Kidney glomerular epithelial cell (primary cell): ENCODE measurements at regions not wholly inside any gene's neighbourhood (a gene's known extent, or its start where the extent isn't known, plus 50 kb on each side); places are given as distances from the start of the nearest gene placed in this dataset.
"Not testable (repeated sequence)": the region's sequence is repeated elsewhere in the genome, so short reads cannot be mapped to it uniquely, and the experiment has no call there.

Source experiments
- DNase-seq: peaks from one replicate; lab custom pipeline; 2025; lab: John Stamatoyannopoulos, UW

DNA sequence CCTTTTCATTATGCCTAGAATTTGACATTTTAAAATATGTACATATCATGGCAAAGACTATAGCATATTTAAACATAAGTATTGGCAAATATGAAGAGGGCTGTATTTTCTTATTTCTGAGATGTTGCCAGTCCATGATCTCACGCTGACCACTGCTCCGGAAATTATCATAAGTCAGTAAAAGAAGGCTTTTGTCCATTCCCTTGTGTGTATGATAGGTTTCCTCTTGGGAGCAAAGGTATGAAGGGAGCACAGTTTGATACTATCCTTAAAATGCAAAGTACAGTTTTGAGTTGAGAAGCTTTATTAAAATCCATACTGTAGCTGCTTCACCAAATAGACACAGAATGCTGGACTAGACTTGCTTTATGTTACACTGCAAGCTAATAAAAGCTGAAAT is 52.6 kb upstream of the AGA start:
- DNase-seq = no peak

DNA sequence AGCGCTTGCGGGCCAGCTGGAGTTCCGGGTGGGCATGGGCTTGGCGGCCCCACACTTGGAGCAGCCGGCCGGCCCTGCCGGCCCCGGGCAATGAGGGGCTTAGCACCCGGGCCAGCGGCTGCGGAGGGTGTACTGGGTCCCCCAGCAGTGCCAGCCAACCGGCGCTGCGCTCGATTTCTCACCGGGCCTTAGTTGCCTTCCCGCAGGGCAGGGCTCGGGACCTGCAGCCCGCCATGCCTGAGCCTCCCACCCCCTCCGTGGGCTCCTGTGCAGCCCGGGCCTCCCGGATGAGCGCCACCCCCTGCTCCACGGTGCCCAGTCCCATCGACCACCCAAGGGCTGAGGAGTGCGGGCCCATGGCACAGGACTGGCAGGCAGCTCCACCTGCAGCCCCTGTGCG is 53.4 kb upstream of the AGA start:
- DNase-seq = not testable (repeated sequence)

DNA sequence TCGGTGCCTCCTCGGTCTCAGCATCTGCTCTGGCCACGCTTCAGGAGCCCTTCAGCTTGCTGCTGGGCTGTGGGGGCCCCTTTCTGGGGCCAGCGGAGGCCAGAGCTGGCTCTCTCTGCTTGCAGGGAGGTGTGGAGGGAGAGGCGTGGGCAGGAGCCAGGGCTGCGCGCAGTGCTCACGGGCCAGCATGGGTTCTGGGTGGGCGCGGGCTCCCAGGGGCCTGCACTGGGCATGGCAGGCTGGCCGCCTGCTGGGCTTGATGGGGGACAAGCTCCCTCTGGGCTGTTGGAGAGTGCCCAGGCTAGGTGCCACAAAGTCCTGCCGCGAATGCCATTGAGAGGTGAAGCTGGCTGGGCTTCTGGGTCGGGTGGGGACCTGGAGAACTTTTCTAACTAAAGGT is 57.3 kb upstream of the AGA start:
- DNase-seq = no peak

DNA sequence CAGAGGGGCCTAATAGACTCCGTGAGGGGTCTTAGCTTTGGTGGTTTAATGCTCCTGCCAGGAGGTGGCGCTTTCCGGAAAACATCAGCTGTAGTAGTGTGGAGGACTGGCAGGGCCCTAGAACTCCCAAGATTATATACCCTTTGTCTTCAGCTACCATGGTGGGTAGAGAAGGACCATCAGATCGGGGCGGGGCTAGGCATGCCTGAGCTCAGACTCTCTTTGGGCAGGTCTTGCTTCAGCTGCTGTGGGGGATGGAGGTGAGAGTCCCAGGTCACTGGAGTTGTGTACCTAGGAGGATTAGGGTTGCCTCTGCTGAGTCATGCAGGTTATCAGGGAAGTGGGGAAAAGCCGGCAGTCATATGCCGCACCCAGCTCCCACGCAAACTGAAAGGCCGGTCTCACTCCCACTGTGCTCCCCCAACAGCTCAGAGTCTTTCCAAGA is 63.0 kb upstream of the AGA start:
- DNase-seq = no peak

DNA sequence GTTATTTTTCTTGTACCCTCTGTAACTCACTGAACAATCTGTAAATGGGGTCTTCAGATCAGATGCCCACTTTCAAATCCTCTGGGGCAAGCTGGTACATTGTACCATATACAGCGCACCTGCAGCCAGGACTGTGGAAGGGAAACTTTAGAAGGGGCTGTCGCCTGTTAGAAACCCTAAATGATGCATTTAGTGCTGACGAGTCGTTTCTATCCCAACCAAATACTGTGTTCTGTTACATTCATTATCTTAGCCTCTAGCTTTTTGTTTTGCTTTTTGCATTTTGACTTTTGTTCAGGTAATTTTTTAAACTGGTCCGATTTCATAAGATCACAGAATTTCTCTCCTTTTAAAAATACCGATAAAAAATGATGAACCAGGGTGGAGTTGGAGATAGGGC is 66.4 kb upstream of the AGA start:
- no peak for DNase-seq

DNA sequence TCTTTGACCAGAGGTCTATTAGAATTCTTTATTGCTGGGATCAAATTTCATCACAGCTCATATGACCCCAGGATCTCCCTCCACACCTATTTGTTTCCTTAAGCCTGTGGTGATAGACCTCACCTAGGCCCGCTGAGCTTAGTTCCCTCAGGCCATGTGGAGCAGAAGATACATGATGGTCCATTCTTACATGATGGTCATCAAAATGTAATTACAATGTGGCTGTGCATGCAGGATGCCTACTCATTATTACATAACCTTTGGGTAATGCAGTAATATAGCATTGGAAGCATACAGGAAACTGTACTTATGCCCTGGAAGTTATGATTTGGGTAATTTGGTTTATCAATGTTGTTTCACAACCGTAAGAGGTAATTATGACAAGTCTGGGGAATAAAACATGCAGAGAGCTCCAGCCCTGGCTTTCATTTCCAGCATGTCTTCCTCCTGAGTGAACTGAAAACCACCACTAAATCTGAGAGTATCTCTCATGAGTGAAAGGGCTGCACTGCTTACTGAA is 67.0 kb upstream of the AGA start:
- DNase-seq = no peak

DNA sequence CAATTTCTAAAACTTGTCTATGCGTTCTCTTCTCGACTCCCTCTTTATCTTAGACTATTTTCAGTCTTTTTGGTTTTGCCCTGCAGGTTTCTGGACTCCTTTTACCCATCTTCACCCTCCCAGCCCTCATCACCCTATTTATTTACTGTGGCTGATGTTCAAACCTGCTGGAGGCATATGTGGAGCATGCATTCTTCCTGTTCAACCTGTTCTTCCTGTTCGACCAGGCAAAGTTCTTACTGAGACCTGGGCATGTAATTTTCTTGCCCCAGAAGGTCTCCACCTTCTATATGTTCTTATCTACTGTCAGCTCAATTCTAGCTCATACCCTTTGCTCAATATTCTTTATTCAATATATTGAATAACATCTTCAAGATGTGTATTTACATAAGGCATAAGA is 69.4 kb upstream of the AGA start:
- no peak for DNase-seq

DNA sequence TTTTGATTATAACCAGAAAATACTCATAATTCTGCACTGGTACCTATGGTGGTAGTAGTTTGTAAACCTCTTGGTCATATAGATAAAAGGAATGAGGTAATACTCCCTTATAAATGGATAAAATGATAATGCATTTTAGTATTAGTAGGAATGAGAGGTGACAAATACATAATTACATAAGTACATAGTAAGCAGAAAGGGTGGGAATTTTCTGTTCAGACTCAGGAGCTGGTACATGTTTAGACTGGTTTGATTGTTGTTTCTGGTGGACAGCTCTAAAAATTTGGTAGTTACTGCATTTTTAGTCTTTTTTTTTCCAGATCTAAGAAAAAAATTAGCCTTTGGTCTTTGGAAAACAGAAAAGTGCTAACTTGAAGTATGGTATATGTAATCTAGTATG is 70.4 kb upstream of the AGA start:
- DNase-seq = no peak

DNA sequence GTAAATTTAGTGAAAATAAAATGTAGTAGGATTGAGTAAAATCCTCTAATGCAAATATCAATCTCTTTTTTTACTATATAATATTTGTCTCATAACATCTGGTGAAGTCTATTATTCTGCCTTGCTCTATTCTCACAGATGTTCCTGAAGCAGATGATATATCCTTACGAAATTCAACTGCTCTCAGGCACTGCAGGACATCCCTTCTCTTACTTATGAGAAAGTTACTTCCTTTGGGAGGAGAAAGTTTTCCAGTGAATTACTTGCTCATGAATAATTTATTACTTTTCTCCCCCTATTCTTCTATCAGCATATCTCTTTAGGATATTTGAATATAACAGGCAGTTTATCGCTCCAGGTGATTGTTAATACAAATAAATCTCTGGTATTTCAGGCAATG is 75.6 kb upstream of the AGA start:
- DNase-seq = no peak

DNA sequence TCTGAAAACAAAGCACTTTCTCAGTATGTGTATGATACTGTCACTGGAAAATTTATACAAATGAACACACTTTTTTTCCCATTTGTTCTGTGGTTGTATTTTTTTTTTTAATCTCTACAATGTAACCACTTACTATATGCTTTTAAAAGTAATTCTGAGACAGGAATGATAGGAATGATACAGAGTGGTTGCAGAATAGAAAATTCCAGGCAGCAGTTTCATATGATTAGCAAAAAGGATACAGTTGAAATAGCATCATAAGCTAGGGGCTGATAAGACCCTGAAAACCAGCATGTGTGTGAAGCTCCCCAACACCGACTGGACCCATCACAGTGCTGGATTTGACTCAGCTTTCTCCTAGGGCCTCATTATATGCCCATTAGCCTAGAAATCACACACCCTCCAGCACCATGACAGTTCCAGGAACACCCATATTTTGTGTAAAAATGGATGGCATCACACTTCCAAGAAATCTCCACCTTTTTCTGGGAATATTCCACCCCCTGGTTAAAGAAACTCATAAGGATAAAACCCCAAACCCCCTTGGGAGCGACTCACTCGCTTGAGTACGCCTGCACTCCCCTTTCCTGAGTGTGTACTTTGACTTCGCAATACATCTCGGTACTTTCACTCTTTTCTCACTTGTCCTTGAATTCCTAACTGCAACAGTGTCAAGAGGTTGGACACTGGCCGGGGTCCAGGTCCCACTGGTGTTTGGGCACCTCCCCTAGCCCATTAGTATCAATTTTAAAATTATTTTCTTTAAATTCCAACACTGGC is 77.4 kb upstream of the AGA start:
- DNase-seq = no peak

DNA sequence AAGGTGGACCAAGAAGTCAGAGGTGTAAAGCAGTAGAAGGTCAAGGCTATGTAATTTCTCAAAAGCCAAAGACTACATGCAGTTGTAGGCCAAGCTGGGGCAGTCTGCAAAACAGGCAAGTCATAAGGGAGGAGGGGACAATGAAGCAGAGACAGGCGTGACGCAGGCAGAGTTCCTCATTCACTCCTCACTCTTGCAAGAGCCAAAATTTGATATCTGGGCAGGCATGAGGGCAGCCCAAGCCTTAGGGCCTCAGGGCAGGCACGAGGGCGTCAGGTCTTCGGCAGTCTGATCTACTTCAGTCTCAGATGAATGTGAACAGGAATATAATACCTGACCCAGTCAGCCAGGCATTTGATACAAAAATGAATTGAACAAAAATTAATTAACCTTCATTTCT is 86.4 kb upstream of the AGA start:
- no peak for DNase-seq

DNA sequence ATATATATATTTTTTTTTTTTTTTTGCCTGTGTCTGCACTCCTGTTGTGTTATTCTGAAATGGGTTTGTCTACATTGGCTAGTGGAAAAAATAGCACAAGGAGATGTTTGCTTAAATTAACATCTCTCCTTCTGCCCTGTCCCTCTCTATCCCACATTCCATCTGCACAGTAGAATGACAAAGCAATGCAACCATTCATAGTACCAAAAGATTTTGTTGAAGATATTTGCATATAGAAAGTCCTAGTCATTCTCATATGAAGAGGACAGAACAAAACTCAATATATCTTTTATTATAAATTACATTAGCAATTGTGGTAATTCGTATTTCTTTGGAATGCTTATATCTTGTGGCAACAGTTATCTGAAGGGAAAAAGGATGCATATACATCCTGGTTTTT is 88.3 kb upstream of the AGA start:
- no peak for DNase-seq

DNA sequence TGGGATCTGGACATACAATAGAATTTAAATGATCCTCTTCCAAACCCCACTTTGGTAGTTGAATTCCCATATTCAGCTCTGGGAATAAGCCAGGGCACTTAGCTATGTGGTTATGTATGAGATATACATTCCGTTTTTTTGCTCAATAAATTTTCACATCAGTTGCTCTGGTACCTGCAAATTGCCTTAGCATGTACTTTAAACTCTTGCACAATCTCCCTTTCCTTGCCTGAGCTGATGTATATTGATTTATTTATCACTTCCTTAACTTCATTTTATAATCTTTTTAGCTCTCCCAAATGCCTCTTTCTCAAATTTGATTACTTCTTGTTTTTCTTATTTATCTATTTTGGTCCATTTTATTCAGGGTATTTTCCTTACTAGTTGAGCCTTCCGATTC is 90.1 kb upstream of the AGA start:
- DNase-seq = no peak

DNA sequence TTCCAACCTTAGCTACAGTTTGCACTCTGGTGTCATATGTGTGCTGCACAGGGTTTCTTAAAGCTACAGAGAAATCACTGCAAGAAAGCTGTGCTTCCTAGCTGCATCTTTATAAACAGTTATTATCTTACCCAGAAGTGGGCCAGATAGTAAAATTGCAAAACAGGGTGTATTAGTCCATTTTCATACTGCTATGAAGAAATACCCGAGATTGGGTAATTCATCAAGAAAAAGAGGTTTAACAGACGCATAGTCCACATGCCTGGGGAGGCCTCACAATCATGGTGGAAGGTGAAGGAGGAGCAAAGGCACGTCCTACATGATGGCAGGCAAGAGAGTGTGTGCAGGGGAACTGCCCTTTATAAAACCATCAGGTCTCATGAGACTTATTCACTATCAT is 92.6 kb upstream of the AGA start:
- not testable (repeated sequence) for DNase-seq

DNA sequence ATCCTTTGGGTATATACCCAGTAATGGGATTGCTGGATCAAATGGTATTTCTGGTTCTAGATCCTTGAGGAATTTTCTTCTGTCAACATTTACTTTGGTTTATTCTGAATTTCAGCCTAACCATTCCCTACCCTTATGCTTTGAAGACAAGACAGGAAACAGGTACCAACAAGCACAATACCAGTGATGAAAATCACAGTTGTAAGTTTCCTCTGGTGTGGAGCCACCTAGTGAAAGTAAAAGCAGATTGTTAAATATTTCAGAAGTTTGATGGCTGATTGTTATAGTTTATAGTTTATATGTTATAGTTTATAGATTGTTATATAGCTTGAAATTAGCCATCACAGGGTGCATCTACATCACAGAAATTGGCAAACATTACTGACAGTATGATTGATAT is 104.5 kb upstream of the AGA start:
- no peak for DNase-seq

DNA sequence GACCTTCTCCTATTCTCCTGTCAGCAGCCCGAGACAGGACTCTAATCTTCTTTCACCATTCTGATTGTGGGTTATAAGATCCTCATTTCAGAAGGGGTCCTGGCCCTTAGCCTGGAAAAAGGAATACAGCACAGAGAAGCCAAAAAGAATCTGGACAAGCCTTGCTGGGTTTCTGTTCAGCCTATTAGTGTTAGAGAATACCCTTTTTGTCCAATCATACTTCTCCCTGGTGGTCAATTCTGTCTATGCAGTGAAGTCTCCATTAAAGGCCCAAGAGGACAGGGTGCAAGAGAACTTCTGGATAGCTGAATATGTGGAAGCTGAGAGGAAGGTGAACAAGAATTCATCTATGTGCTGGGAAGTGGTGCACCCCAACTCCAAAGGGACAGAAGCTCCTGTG is 105.7 kb upstream of the AGA start:
- no peak for DNase-seq

DNA sequence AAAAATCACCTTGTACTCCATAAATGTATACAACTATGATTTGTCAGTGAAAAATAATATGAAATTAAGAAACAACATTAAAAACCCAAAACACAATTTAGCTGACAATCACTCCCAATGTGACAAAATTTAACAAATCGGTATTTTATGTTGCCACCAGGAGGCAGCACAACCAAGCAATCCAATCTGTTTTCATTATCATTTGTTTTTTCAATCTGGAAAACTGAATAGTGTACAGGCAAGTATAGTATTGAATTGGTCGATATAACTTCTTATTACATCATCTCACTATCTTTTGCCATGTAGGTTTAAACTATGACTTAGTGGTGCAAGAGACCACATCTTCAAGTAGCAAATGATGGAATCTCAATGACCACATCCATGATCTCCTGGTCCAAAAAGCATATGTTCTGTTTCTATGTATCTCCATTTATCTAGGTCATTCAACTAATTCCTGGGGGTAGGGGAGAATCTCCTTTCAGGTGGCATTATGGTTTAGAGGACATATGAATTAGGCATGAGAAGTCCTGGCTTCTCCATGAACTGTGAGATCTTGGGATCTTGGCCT is 112.9 kb upstream of the AGA start:
- DNase-seq = peak; percentile 13

DNA sequence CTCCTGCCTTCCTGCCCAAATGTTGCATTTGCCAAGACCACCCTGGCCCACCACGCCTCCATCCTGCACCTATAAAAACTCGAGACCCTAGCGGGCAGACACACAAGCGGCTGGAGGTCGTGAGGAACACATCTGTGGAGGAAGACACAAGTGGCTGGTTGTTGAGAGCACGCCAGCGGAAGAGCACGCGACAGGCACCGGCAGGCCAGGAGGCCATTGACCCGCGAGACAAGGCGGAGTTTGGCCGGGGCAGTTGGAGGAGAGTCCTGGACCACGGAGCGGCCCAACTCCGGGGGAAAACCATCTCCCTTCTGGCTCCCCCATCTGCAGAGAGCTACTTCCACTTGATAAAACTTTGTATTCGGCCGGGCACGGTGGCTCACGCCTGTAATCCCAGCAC is 115.2 kb upstream of the AGA start:
- DNase-seq = no peak

DNA sequence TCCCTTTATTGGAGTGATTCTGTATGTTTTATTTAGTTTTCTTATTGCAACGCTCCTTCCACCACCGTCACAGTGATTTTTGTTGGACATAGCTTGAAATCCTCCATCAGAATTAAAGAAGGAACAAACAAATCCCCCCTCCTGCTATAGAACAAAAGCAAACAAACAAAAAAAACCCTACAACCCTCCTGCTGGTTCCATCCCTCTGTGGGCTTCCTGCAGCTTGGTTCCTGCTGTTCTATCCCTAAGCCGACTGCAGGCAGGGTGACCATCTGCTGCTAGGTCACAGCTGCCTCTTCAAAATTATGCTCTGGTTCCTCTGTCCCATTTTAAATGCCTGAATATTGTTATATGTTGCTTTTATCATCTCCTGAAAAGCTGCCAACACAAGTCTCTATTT is 116.8 kb upstream of the AGA start:
- no peak for DNase-seq

DNA sequence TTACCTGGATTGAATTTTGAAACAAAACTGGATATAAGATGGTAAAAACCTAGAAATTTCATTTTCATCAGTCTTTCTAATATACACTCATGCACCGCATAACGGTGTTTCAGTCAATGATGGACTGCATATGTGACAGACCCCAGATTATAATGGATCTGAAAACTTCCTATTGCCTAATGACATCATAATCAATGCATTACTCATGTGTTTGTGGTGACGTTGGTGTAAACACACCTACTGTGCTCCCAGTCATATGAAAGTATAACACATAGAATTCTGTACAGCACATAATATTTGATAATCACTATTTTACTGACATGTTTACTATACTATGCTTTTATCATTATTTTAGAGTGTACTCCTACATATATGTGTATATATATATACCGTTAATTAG is 119.9 kb upstream of the AGA start:
- DNase-seq = no peak

DNA sequence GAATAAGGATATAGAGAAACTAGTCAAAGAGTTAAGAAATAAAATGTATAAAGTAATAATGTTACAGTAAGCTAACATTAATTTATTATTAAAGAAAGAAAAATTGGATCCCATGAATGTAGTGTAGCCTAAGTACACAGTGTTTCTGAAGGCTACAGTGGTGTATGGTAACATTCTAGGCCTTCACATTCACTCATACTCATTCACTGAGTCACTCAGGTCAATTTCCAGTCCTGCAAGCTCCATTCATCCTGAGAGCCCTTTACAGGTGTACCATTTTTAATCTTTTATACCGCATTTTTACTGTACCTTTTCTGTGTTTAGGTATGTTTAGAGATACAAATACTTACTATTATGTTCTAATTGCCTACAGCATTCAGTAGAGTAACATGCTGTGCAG is 120.6 kb upstream of the AGA start:
- DNase-seq = no peak

DNA sequence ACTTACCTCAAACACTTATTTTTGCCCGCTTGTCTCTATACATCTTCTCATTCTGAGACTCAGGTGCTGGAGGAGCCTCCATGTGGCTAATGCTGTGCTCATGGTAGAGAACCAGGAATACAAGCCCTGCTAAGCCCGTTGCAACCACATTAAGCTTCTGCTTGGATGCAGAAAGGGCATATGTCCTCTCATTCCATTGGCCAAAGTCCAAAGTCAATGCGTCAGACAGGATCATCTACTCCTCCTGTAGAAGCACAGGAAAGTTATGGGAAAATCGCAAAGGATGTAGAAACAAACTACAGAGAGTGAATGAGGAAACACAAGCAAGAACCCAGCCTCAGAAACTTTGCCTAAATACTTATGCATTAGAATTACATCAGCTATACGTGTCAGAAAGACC is 124.5 kb upstream of the AGA start:
- DNase-seq = no peak

DNA sequence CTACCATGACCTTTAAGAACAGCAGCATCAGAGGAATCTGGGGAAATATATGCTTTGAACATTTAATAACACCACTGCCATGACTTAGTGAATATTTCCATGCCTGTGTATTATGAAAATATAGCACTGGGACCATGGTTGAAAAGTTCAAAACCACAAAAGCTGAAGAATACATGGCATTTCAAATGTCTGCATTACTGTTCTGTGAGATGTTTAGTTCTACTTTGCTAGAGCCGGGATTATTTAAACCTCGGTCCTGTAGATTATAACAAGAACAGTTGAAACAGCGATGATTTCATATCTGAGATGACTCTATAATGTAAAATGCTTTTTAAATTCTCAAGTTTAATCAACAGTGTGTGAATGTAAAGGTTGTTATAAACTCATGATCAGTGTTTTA is 126.7 kb upstream of the AGA start:
- no peak for DNase-seq

DNA sequence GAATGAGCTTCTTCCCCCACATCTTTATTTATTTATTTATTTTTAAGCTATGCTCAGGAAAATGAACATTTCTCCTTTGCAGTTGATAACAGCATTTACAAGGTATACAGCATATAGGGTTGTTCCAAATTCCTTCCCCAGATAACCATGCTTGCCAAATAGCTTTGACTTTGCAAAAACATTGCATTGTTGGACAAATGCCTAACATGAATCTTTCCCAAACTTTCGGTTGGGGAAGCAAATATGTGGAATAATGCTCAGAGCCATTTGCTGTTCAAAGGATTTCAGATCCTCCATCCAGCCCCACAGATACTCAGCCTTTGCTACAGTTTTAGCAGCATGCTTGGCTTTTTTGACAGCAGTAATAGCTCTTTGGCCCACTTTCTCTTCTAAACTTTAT is 127.2 kb upstream of the AGA start:
- DNase-seq = no peak
